ENCODE measurements at regions not wholly inside any gene's neighbourhood (a gene's known extent, or its start where the extent isn't known, plus 50 kb on each side); places are given as distances from the start of the nearest gene placed in this dataset.

DNA sequence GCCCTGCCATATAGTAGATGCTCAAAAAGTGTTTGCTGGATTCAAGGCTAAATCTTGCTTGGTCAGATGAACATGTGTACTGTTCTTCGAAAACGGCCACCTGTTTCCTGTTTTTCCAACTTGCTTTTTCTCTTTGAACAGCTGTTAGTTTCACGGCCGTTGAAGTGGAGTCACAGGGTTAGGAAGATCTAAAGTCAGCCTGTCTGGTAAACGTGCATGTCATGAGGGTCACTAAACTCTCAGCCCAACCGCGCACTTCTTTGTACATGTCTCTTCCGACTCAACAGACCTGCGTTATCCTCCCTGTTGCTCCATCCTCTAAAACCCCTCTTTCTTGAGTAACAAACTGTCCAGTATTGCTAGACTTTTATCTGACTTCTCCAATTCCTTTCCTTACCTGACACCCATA lies 93.2 kb upstream of the MAN1A1 start:
- no peaks in the 10 kb centered on the region for H3K36me3 ChIP-seq
- peak in 2 of 3 donors; percentile 37 to 64 for DNase-seq
- no peaks in the 10 kb centered on the region for H3K9me3 ChIP-seq
- no peak overlapping the region for H3K4me3 ChIP-seq
- TF ChIP-seq CTCF (IDR thresholded peaks at IDR 0.05) = no peak
- TF ChIP-seq POLR2A (IDR thresholded peaks at IDR 0.05) = no peak
- H3K4me1 ChIP-seq = peaks cover 0 to 21% (median 0%) of the 10 kb centered on the region in 4 donors
- H3K27ac ChIP-seq = no peak overlapping the region
- H3K27me3 ChIP-seq = no peaks in the 10 kb centered on the region

GRCh38 chr6:119440953-119441352 lies 91.4 kb upstream of the MAN1A1 start:
- TF ChIP-seq CTCF (IDR thresholded peaks at IDR 0.05) = no peak
- TF ChIP-seq POLR2A (IDR thresholded peaks at IDR 0.05) = no peak
- no peaks in the 10 kb centered on the region for H3K9me3 ChIP-seq
- DNase-seq = no peak
- H3K4me3 ChIP-seq = no peak overlapping the region
- H3K27me3 ChIP-seq = no peaks in the 10 kb centered on the region
- H3K27ac ChIP-seq = no peak overlapping the region
- no peaks in the 10 kb centered on the region for H3K36me3 ChIP-seq
- H3K4me1 ChIP-seq = peaks cover 0 to 7% (median 0%) of the 10 kb centered on the region in 4 donors

- Histone ChIP-seq H3K4me3 (no peak overlapping the region), H3K9me3 (no peaks in the 10 kb centered on the region), H3K36me3 (no peaks in the 10 kb centered on the region), H3K4me1 (no peaks in the 10 kb centered on the region), H3K27ac (no peak overlapping the region), H3K27me3 (no peaks in the 10 kb centered on the region)
- TF ChIP-seq POLR2A (IDR thresholded peaks at IDR 0.05) (no peak), CTCF (IDR thresholded peaks at IDR 0.05) (no peak)
- DNase-seq = no peak
These were observed 87.0 kb upstream of the MAN1A1 start for GRCh38 chr6:119436583-119436982.

DNA sequence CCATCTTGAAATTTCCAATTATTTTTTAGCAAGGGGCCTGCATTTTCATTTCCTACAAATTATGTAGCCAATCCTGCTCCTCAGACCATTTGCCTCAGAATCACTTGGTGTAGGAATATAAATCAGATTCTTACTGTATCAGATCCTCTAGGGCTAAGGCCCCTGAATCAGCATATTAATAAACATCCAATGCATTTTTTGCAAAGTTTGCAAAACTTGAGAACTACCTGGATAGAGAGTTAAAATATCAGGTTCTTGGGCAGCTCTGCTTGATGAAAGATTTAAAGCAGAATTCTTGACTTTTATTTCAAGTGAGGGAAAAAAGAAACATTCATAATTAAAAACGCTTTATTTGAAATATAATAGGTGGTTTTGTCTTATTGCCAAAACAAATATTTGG lies 82.2 kb upstream of the MAN1A1 start:
- H3K9me3 ChIP-seq = no peaks in the 10 kb centered on the region
- no peak for DNase-seq
- TF ChIP-seq POLR2A (IDR thresholded peaks at IDR 0.05) (no peak), CTCF (IDR thresholded peaks at IDR 0.05) (no peak)

GRCh38 chr6:119430805-119431204 lies 81.2 kb upstream of the MAN1A1 start:
- no peak for DNase-seq
- TF ChIP-seq POLR2A (IDR thresholded peaks at IDR 0.05) = no peak
- no peak for TF ChIP-seq CTCF (IDR thresholded peaks at IDR 0.05)
- no peaks in the 10 kb centered on the region for H3K27me3 ChIP-seq
- H3K4me1 ChIP-seq = no peaks in the 10 kb centered on the region
- H3K4me3 ChIP-seq = no peak overlapping the region
- no peaks in the 10 kb centered on the region for H3K36me3 ChIP-seq
- H3K9me3 ChIP-seq = no peaks in the 10 kb centered on the region
- H3K27ac ChIP-seq = no peak overlapping the region

More for the DNA sequence above, 82.2 kb upstream of the MAN1A1 start:
- Histone ChIP-seq H3K36me3 (no peaks in the 10 kb centered on the region), H3K27me3 (no peaks in the 10 kb centered on the region), H3K27ac (no peak overlapping the region), H3K4me1 (no peaks in the 10 kb centered on the region), H3K4me3 (no peak overlapping the region)

- TF ChIP-seq CTCF (IDR thresholded peaks at IDR 0.05) (no peak), POLR2A (IDR thresholded peaks at IDR 0.05) (no peak)
- no peak for DNase-seq
- H3K9me3 ChIP-seq = no peaks in the 10 kb centered on the region
- no peak overlapping the region for H3K27ac ChIP-seq
- H3K36me3 ChIP-seq = no peaks in the 10 kb centered on the region
- no peak overlapping the region for H3K4me3 ChIP-seq
- H3K4me1 ChIP-seq = no peaks in the 10 kb centered on the region
- H3K27me3 ChIP-seq = no peaks in the 10 kb centered on the region
These were observed 79.1 kb upstream of the MAN1A1 start for GRCh38 chr6:119428633-119429032.

All from Peyer's patch (tissue), 4 donors.